ENCODE measurements at regions not wholly inside any gene's neighbourhood (a gene's known extent, or its start where the extent isn't known, plus 50 kb on each side); places are given as distances from the start of the nearest gene placed in this dataset.
A peak's percentile ranks its signal among the peaks of the same experiment; 100 is the strongest.
"Not testable (repeated sequence)": the region's sequence is repeated elsewhere in the genome, so short reads cannot be mapped to it uniquely, and the experiment has no call there.

DNA sequence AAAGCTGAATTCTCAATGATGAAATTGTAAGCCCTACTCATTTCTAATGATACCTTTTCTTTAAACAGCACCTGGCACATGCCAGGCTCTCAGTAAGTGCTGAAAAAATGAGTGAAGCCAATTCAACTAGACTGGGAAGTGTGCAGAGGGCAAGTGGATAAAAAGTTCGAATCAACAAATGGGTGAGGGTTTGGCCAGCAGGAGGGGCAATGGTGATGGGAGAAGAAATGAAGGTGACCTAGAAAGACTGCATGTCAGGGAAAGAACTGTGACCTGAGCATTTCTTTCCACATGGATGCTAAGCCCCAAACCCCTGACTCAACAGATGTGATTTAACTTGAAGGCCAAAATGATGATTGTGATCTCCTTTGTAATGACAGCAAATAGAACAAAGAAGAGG is 54.6 kb downstream of the DKK1 start:
- Histone ChIP-seq H3K9me3 (ENCODE audit: control insufficient read depth, insufficient read depth, low read length) (no peaks in the 10 kb centered on the region), H3K9me2 (replicated peaks; ENCODE audit: control insufficient read depth, low read length) (no peaks in the 10 kb centered on the region), H3K4me2 (ENCODE audit: low read length) (no peak overlapping the region), H3K4me3 (ENCODE audit: low read length) (no peak overlapping the region), H3K4me1 (ENCODE audit: control insufficient read depth, low read length) (peaks cover 8% of the 10 kb centered on the region), H3K27me3 (ENCODE audit: control insufficient read depth, low read length) (no peaks in the 10 kb centered on the region), H4K20me1 (ENCODE audit: control insufficient read depth, insufficient read depth, low read depth, low read length) (no peaks in the 10 kb centered on the region), H3K36me3 (ENCODE audit: control insufficient read depth, low read length) (no peaks in the 10 kb centered on the region), H3F3A (ENCODE audit: control insufficient read depth, insufficient read depth) (no peaks in the 10 kb centered on the region), H3K27ac (ENCODE audit: low read depth, low read length) (no peak overlapping the region), H3K79me2 (ENCODE audit: control insufficient read depth, low read length) (no peaks in the 10 kb centered on the region)
- TF ChIP-seq EZH2phosphoT487 (IDR thresholded peaks at IDR 0.05; ENCODE audit: borderline replicate concordance, low read length) (no peak), CTCF (IDR thresholded peaks at IDR 0.05; ENCODE audit: low read depth, low read length, poor library complexity, severe bottlenecking) (peak; percentile 40)

GRCh38 chr10:52374207-52374606 is 60.1 kb downstream of the DKK1 start:
- H3F3A ChIP-seq (ENCODE audit: control insufficient read depth, insufficient read depth); H3K4me2 ChIP-seq (ENCODE audit: low read length); H4K20me1 ChIP-seq (ENCODE audit: control insufficient read depth, insufficient read depth, low read depth, low read length); H3K9me2 ChIP-seq (replicated peaks; ENCODE audit: control insufficient read depth, low read length); H3K9me3 ChIP-seq (ENCODE audit: control insufficient read depth, insufficient read depth, low read length); H3K79me2 ChIP-seq (ENCODE audit: control insufficient read depth, low read length); H3K36me3 ChIP-seq (ENCODE audit: control insufficient read depth, low read length); H3K4me3 ChIP-seq (ENCODE audit: low read length); H3K27me3 ChIP-seq (ENCODE audit: control insufficient read depth, low read length); H3K27ac ChIP-seq (ENCODE audit: low read depth, low read length): not testable (repeated sequence)
- peaks cover 19% of the 10 kb centered on the region for H3K4me1 ChIP-seq (ENCODE audit: control insufficient read depth, low read length)

DNA sequence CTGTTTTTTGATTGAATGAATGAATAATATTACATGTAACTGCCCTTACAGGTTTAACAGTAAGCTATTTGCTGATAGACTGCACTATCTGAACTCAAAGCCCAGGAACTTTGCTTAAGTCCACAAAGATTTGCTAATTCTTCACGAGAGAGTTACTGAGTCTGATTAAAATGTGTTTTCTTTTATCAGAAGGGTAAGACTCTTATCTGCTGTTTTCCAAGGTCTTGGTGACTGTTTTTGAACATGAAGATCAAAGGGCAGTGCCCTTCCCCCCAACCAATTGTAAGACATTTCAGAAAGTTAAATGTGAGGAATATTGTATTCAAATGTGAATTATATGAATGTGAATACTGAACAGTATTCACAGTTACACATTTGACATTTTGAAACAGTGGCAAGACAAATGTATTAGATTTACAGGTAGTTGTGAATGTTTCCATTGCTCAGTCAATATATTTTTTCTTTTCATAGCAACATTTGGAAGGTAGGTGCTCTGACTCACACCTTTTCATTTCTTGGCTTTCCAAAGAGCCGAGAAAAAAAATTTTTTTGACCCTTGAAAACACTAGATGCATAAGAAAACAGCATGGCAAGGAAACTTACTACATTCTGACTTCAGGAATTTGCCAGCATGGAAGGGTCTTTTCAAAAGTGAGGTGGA is 62.7 kb downstream of the DKK1 start:
- H3K9me2 ChIP-seq (replicated peaks; ENCODE audit: control insufficient read depth, low read length) = no peaks in the 10 kb centered on the region
- no peaks in the 10 kb centered on the region for H4K20me1 ChIP-seq (ENCODE audit: control insufficient read depth, insufficient read depth, low read depth, low read length)
- H3K4me1 ChIP-seq (ENCODE audit: control insufficient read depth, low read length) = peaks cover 21% of the 10 kb centered on the region
- H3K27me3 ChIP-seq (ENCODE audit: control insufficient read depth, low read length) = no peaks in the 10 kb centered on the region
- H3K9me3 ChIP-seq (ENCODE audit: control insufficient read depth, insufficient read depth, low read length) = no peaks in the 10 kb centered on the region
- H3K4me3 ChIP-seq (ENCODE audit: low read length) = no peak overlapping the region
- H3K36me3 ChIP-seq (ENCODE audit: control insufficient read depth, low read length) = no peaks in the 10 kb centered on the region
- H3K79me2 ChIP-seq (ENCODE audit: control insufficient read depth, low read length) = no peaks in the 10 kb centered on the region
- no peak for TF ChIP-seq CTCF (IDR thresholded peaks at IDR 0.05; ENCODE audit: low read depth, low read length, poor library complexity, severe bottlenecking)
- no peak for TF ChIP-seq EZH2phosphoT487 (IDR thresholded peaks at IDR 0.05; ENCODE audit: borderline replicate concordance, low read length)
- no peaks in the 10 kb centered on the region for H3F3A ChIP-seq (ENCODE audit: control insufficient read depth, insufficient read depth)
- H3K27ac ChIP-seq (ENCODE audit: low read depth, low read length) = no peak overlapping the region
- H3K4me2 ChIP-seq (ENCODE audit: low read length) = no peak overlapping the region

GRCh38 chr10:52378124-52378523 is 64.0 kb downstream of the DKK1 start:
- H3K79me2 ChIP-seq (ENCODE audit: control insufficient read depth, low read length) = no peaks in the 10 kb centered on the region
- H3F3A ChIP-seq (ENCODE audit: control insufficient read depth, insufficient read depth) = no peaks in the 10 kb centered on the region
- no peaks in the 10 kb centered on the region for H3K36me3 ChIP-seq (ENCODE audit: control insufficient read depth, low read length)
- H3K4me3 ChIP-seq (ENCODE audit: low read length) = peak overlapping the region; percentile 57
- H3K4me1 ChIP-seq (ENCODE audit: control insufficient read depth, low read length) = peaks cover 21% of the 10 kb centered on the region
- H3K4me2 ChIP-seq (ENCODE audit: low read length) = peak overlapping the region; percentile 68
- H3K27me3 ChIP-seq (ENCODE audit: control insufficient read depth, low read length) = no peaks in the 10 kb centered on the region
- no peak for TF ChIP-seq EZH2phosphoT487 (IDR thresholded peaks at IDR 0.05; ENCODE audit: borderline replicate concordance, low read length)
- TF ChIP-seq CTCF (IDR thresholded peaks at IDR 0.05; ENCODE audit: low read depth, low read length, poor library complexity, severe bottlenecking) = no peak
- H3K27ac ChIP-seq (ENCODE audit: low read depth, low read length) = peak overlapping the region; percentile 26
- no peaks in the 10 kb centered on the region for H3K9me2 ChIP-seq (replicated peaks; ENCODE audit: control insufficient read depth, low read length)
- H3K9me3 ChIP-seq (ENCODE audit: control insufficient read depth, insufficient read depth, low read length) = no peaks in the 10 kb centered on the region
- H4K20me1 ChIP-seq (ENCODE audit: control insufficient read depth, insufficient read depth, low read depth, low read length) = no peaks in the 10 kb centered on the region

All from DOHH2 (cell line).